Liver (tissue), 8 donors: ENCODE measurements at regions not wholly inside any gene's neighbourhood (a gene's known extent, or its start where the extent isn't known, plus 50 kb on each side); places are given as distances from the start of the nearest gene placed in this dataset.
A peak's percentile ranks its signal among the peaks of the same experiment; 100 is the strongest.

Experiments
- DNase-seq: peaks from one replicate; pipeline ENCODE4 v3.0.0-alpha.2; 2017; ENCODE audit warnings: low spot score
- H3K27ac ChIP-seq, 2 donors: one replicate each; pipeline ENCODE4 v1.7.0; 2013; ENCODE audit warnings: inconsistent platforms in 2 of 2, low read length in 2 of 2, control low read depth in 1 of 2, low read depth in 1 of 2, mild to moderate bottlenecking in 1 of 2
- H3K27me3 ChIP-seq, 4 donors: one replicate each; pipeline versions ENCODE4 v1.6.1 to v1.7.0; 2013; ENCODE audit warnings: low read length in 3 of 4, inconsistent platforms in 1 of 4, mild to moderate bottlenecking in 1 of 4, moderate library complexity in 1 of 4; ENCODE audit not compliant: control insufficient read depth in 4 of 4, insufficient read depth in 4 of 4
- H3K36me3 ChIP-seq, 4 donors: one replicate each; pipeline versions ENCODE4 v1.6.1 to v1.7.0; 2013; ENCODE audit warnings: low read length in 3 of 4, mild to moderate bottlenecking in 3 of 4, low read depth in 1 of 4, moderate library complexity in 1 of 4; ENCODE audit not compliant: control insufficient read depth in 4 of 4, insufficient read depth in 3 of 4
- H3K4me1 ChIP-seq, 4 donors: one replicate each; pipeline versions ENCODE4 v1.6.1 to v1.7.0; 2013; ENCODE audit warnings: low read length in 3 of 4, mild to moderate bottlenecking in 3 of 4, moderate library complexity in 1 of 4; ENCODE audit not compliant: control insufficient read depth in 4 of 4, insufficient read depth in 4 of 4
- H3K4me3 ChIP-seq, 3 donors: one replicate each; pipeline versions ENCODE4 v1.6.1 to v1.7.0; 2013; ENCODE audit warnings: low read length in 3 of 3, control low read depth in 1 of 3, low read depth in 1 of 3, mild to moderate bottlenecking in 1 of 3
- H3K9ac ChIP-seq, 2 donors: one replicate each; pipeline ENCODE4 v1.7.0; 2013; ENCODE audit warnings: low read length in 2 of 2, mild to moderate bottlenecking in 2 of 2, moderate library complexity in 2 of 2, control low read depth in 1 of 2, low read depth in 1 of 2
- H3K9me3 ChIP-seq, 4 donors: one replicate each; pipeline versions ENCODE4 v1.6.1 to v1.7.0; 2013; ENCODE audit warnings: low read length in 3 of 4; ENCODE audit not compliant: control insufficient read depth in 4 of 4
- CTCF ChIP-seq: fragments of 150-350 bp; IDR thresholded peaks from 2 replicates; pipeline ENCODE4 v1.5.1; 2017; ENCODE audit warnings: improper control_type of control experiment, low read depth, low read length; ENCODE audit not compliant: missing input control
- EGR1 ChIP-seq, 2 donors: IDR thresholded peaks; 2 replicates each; pipeline ENCODE4 v1.6.1; 2016 to 2018; ENCODE audit warnings: antibody characterized with exemption in 2 of 2, low read depth in 2 of 2
- FOXA1 ChIP-seq: IDR thresholded peaks from 2 replicates; pipeline ENCODE4 v1.6.1; 2016; ENCODE audit warnings: antibody characterized with exemption
- FOXA2 ChIP-seq: IDR thresholded peaks from 2 replicates; pipeline ENCODE4 v1.6.1; 2016; ENCODE audit warnings: antibody characterized with exemption
- GABPA ChIP-seq, 2 donors: IDR thresholded peaks in 1 of 2; conservative IDR thresholded peaks in 1 of 2; 2 replicates each; pipeline ENCODE4 v1.6.1; 2016; ENCODE audit warnings: antibody characterized with exemption in 2 of 2, mild to moderate bottlenecking in 1 of 2, moderate library complexity in 1 of 2
- HNF4A ChIP-seq, 2 donors: conservative IDR thresholded peaks; 2 replicates each; pipeline ENCODE4 v1.6.1; 2016; ENCODE audit warnings: antibody characterized with exemption in 2 of 2, mild to moderate bottlenecking in 2 of 2
- HNF4G ChIP-seq: IDR thresholded peaks from 2 replicates; pipeline ENCODE4 v1.6.1; 2016; ENCODE audit warnings: antibody characterized with exemption
- JUND ChIP-seq, 2 donors: IDR thresholded peaks; 2 replicates each; pipeline ENCODE4 v1.6.1; 2016; ENCODE audit warnings: antibody characterized with exemption in 2 of 2
- MAX ChIP-seq: IDR thresholded peaks from 2 replicates; pipeline ENCODE4 v1.6.1; 2016; ENCODE audit warnings: antibody characterized with exemption
- NR2F2 ChIP-seq: IDR thresholded peaks from 2 replicates; pipeline ENCODE4 v1.6.1; 2016; ENCODE audit warnings: antibody characterized with exemption
- RAD21 ChIP-seq, 2 donors: IDR thresholded peaks; 2 replicates each; pipeline ENCODE4 v1.6.1; 2016; ENCODE audit warnings: antibody characterized with exemption in 2 of 2, mild to moderate bottlenecking in 2 of 2
- REST ChIP-seq: IDR thresholded peaks from 2 replicates; pipeline ENCODE4 v1.6.1; 2016; ENCODE audit warnings: antibody characterized with exemption, mild to moderate bottlenecking
- RXRA ChIP-seq, 2 donors: IDR thresholded peaks; 2 replicates each; pipeline ENCODE4 v1.6.1; 2017 to 2018; ENCODE audit warnings: antibody characterized with exemption in 2 of 2, mild to moderate bottlenecking in 1 of 2
- SP1 ChIP-seq: IDR thresholded peaks from 2 replicates; pipeline ENCODE4 v1.6.1; 2018; ENCODE audit warnings: antibody characterized with exemption, mild to moderate bottlenecking
- TAF1 ChIP-seq: conservative IDR thresholded peaks from 2 replicates; pipeline ENCODE4 v1.6.1; 2016; ENCODE audit warnings: antibody characterized with exemption, mild to moderate bottlenecking
- YY1 ChIP-seq: IDR thresholded peaks from 2 replicates; pipeline ENCODE4 v1.6.1; 2016; ENCODE audit warnings: antibody characterized with exemption, mild to moderate bottlenecking
- WGBS: extraction: QIAGEN DNeasy Blood & Tissue Kit; methylation state at CpG from one replicate; pipeline ENCODE4 v1.1.7; 2013; 5-methylcytosine and 5-hydroxymethylcytosine counted together
- TF ChIP-seq, protein P1 (sequence below): IDR thresholded peaks from 2 replicates; pipeline ENCODE4 v1.6.1; 2016; ENCODE audit warnings: antibody characterized with exemption
- TF ChIP-seq, protein P2 (sequence below): IDR thresholded peaks from 2 replicates; pipeline ENCODE4 v1.6.1; 2016; ENCODE audit warnings: antibody characterized with exemption
- donor health status: healthy.
- donor health status: healthy.
- donor health status: healthy.
- donor health status: healthy.
- donor health status: healthy.

DNA sequence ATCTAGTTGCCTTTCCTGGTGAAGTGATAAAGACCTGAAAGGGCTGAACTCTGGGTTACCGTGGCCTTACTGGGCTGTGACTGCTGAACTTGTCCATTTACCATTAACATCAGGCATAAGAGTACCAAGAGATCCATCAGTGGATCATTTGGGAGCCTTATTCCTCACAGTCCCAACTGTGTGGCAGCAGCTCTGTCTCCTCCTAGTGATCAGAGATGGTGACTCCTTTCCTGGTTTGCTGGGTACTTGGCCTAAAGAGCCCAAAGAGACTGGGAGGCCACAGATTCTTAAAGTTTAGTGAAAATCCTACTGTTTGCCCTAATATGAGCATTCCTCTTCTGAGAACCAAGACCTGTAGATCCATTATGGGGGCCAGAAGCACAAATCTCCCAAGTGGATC, 56.3 kb upstream of the ATP6AP2 start:
- Histone ChIP-seq H3K9me3 (no peaks in the 10 kb centered on the region), H3K27me3 (no peaks in the 10 kb centered on the region), H3K9ac (no peak overlapping the region), H3K27ac (no peak overlapping the region), H3K4me1 (peaks cover 0 to 17% (median 13%) of the 10 kb centered on the region in 4 donors), H3K4me3 (no peak overlapping the region), H3K36me3 (no peaks in the 10 kb centered on the region)
- WGBS: 92% methylated on average over 1 of the region's 1 CpG
- TF ChIP-seq TAF1: no peak
- TF ChIP-seq RAD21 (IDR thresholded peaks at IDR 0.05): peak; percentile 22 to 30
- no peak for TF ChIP-seq SP1
- no peak for DNase-seq

GRCh38 chrX:40523852-40524251, 56.9 kb upstream of the ATP6AP2 start:
- WGBS: 53% methylated on average over 3 of the region's 3 CpGs
- no peak for DNase-seq
- peaks cover 0 to 17% (median 13%) of the 10 kb centered on the region in 4 donors for H3K4me1 ChIP-seq
- H3K9ac ChIP-seq: no peak overlapping the region
- no peaks in the 10 kb centered on the region for H3K36me3 ChIP-seq
- TF ChIP-seq JUND (IDR thresholded peaks at IDR 0.05): no peak
- TF ChIP-seq EGR1 (IDR thresholded peaks at IDR 0.05; ENCODE audit: low read depth in 2 of 2): no peak
- TF ChIP-seq RAD21 (IDR thresholded peaks at IDR 0.05): no peak
- no peak for TF ChIP-seq GABPA (IDR thresholded peaks at IDR 0.05 in 1 of 2, conservative IDR thresholded peaks at IDR 0.05 in 1 of 2)
- TF ChIP-seq YY1: no peak
- TF ChIP-seq RXRA (IDR thresholded peaks at IDR 0.05): no peak
- TF ChIP-seq, protein P1, sequence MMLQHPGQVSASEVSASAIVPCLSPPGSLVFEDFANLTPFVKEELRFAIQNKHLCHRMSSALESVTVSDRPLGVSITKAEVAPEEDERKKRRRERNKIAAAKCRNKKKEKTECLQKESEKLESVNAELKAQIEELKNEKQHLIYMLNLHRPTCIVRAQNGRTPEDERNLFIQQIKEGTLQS: no peak
- TF ChIP-seq NR2F2: no peak
- TF ChIP-seq SP1: no peak
- no peak for TF ChIP-seq MAX
- TF ChIP-seq, protein P2, sequence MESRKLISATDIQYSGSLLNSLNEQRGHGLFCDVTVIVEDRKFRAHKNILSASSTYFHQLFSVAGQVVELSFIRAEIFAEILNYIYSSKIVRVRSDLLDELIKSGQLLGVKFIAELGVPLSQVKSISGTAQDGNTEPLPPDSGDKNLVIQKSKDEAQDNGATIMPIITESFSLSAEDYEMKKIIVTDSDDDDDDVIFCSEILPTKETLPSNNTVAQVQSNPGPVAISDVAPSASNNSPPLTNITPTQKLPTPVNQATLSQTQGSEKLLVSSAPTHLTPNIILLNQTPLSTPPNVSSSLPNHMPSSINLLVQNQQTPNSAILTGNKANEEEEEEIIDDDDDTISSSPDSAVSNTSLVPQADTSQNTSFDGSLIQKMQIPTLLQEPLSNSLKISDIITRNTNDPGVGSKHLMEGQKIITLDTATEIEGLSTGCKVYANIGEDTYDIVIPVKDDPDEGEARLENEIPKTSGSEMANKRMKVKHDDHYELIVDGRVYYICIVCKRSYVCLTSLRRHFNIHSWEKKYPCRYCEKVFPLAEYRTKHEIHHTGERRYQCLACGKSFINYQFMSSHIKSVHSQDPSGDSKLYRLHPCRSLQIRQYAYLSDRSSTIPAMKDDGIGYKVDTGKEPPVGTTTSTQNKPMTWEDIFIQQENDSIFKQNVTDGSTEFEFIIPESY: no peak
- no peak for TF ChIP-seq HNF4A (conservative IDR thresholded peaks at IDR 0.05)
- no peak for TF ChIP-seq TAF1
- no peak for TF ChIP-seq FOXA2
- no peak for TF ChIP-seq REST
- no peak for TF ChIP-seq FOXA1
- no peak for TF ChIP-seq CTCF
- TF ChIP-seq HNF4G: no peak
- no peaks in the 10 kb centered on the region for H3K27me3 ChIP-seq
- H3K4me3 ChIP-seq: no peak overlapping the region
- H3K27ac ChIP-seq: no peak overlapping the region
- no peaks in the 10 kb centered on the region for H3K9me3 ChIP-seq
